ENCODE measurements at regions not wholly inside any gene's neighbourhood (a gene's known extent, or its start where the extent isn't known, plus 50 kb on each side); places are given as distances from the start of the nearest gene placed in this dataset.

DNA sequence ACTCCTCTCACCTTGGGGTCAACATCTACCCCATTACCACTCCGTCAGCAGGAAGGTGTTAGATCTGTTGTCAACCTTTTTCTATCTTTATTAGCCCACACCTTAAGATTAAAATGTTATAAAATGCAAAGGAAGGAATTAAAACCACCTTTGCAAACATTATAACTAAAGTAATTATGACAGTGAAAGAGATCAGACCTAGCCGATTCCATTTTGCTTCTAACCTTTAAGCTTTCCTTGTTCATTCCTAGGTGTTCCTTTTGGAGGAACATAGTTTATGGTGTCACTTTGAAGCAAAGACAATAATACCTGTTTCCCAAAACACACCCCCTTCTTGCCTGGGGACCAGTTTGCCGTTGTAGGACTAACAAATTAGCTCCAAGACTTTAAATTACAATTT lies 1223.0 kb upstream of the ADGRB3 start:
- no peak for DNase-seq

DNA sequence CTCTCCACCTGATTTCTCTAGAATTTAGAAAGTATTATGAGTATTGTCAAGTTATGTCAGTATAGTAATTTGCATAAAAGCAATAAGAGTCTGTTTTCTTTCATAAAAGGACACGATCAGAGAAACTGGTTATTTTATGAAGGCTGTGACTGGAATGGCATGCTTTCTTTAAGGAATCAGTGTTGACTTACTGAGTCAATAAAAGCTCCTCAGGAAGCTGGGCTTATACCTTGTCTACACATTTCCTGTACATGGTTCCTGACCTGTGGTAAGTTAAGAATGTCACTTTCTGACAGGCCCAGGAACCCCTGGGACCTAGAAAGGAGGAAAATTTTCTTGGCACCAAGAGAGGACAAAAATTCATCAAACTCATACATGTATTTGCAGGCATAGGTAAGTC lies 1224.0 kb upstream of the ADGRB3 start:
- DNase-seq: no peak

DNA sequence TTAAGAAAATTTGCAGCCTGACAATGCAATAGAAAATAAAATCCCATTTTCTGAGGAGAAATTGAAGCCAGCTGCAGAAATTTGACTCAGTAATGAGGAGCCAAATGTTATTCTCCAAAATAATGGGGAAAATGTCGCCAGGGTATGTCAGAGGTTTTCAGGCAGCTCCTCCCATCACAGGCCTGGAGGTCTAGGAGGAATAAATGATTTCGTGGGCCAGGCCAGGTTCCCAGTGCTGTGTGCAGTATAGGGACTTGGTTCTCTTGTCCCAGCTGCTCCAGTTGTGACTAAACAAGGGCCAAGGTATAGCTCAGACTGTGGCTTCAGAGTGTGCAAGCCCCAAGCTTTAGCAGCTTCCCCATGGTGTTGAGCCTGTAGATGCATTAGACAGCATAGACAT lies 1240.8 kb upstream of the ADGRB3 start:
- DNase-seq: no peak

DNA sequence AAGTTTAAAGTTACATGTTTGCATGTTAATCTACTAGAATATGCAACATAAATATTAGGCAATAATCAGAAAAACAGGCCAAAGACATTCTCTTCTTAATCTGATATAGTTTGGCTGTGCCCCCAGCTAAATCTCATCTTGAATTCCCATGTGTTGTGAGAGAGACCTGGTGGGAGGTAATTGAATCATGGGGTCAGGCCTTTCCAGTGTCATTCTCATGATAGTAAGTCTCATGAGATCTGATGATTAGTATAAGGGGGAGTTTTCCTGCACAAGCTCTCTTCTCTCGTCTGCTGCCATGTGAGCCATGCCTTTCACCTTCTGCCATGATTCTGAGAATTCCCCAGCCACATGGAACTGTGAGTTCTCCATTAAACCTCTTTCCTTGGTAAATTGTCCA lies 1241.7 kb upstream of the ADGRB3 start:
- DNase-seq: no peak

DNA sequence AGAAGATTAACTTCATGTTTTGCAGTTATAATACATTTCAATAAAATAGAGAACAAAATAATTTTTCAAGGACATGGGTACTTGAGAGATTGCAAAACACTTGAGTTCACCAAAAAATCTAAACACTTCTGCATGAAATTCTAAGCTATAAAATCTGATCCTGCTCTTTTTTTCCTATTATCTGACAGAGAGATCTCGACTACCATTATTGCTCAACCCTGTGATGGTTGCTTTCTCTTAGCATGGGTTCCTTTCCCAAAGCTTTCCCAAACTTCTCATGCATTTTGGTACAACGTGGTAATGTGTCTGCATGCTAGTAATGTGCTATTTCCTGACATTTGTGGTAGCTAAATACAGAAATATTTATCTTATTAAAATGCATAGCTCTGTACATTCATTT lies 1243.1 kb upstream of the ADGRB3 start:
- DNase-seq: no peak

DNA sequence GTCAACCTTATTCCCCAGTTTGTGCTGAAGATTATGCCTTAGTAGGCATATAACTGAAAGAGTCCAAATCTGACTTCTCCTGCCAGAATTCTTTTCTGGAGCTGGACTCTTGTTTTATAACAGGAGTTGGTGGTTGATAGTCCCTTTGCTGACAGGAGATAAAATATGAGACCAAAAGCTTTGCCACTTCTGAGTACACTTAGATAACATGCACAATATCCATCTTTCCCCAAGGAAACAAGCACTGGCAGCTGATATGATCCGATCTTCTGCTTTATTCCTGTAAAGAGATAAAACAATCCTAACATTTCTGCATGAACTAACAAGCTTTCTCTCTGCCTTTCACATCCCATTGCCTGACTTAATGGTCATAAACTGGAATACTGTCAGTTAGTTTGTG lies 1265.4 kb upstream of the ADGRB3 start:
- DNase-seq: no peak

DNA sequence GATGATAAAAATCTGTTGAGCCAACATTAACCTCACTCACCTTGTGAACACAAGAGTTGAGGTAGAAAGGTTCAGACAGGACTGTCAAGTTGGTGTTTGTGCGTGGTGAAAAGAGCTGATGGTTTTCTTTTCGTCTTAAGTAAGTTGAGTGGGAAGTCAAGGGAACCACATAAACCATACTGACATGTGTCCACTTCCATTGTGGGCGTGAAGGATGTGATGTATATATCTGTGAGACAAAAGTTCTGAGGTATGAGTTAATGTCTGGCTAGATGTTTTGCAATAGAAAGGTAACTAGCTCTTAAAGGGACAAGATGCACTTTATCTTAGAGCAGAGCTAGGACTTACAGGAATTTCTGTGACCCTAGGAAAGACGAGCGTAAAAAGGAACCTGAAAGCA lies 1272.1 kb upstream of the ADGRB3 start:
- DNase-seq: no peak

DNA sequence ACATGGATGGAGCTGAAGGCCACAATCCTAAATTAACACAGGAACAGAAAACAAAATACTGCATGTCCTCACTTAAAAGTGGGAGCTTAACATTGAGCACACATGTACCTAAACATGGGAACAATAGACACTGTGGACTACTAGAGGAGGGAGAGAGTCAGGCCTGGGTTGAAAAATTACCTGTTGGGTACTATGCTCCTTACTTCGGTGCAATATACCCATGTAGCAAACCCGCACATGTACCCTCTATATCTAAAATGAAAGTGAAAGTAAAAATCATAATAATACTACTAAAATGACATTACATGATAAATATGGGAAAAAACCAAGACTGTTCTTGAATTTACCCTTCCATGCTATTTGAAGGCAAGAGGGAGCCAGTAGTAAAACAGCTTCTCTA lies 1273.8 kb upstream of the ADGRB3 start:
- DNase-seq: no peak

DNA sequence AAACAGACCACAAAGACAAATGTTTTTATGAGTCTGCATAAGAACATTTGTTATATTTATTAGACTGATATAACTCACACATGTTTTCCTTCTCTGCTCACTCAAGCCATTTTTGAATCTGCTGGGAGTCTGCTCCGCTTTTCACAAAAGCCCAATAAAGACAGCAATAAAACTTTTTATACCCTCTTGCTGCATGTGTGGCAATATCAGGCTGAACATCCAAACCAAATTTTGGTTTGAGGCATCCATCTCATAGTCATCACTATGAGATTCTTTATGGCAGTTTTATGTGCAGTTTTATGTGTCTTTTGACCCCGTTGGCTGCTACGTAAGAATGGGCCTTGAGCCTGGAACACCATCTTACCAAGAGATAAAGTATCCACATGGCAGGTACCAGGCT lies 1276.8 kb upstream of the ADGRB3 start:
- no peak for DNase-seq

DNA sequence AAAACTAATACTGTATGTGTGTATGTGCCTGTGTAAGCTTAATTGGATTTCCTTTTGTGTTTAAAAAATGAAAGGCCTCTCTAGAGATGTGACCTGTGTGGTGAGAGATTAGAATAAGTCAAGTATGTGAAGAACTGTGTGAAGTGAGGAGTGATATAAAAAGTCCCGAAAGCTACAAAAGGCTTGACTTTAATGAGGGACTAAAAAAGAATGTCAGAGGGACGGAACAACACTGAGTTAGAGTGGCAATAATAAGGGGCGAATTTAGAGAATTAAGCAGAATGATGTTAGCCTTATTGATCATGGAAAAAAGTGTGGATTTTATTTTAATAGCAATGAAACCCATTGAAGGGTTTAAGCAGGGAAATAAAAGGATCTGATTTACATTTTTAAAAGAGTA lies 1281.2 kb upstream of the ADGRB3 start:
- no peak for DNase-seq

DNA sequence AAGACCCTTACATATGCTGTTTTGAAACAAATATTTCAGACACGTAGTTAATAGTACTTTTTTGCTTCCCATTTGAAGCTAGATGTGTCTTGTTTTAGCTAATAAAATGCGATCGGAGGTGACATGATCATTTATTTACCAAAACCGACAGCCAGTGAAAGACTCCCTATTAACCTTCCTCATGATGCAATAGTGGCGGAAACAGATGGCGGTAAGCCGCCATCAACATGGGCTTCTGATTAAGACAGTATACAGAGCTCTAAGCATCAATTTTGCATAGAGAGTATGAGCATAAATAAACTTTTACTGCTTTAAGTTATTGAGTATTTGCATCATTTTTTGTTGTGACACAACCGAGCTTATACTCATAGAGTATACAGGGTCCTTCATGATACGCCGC lies 1282.4 kb upstream of the ADGRB3 start:
- no peak for DNase-seq

DNA sequence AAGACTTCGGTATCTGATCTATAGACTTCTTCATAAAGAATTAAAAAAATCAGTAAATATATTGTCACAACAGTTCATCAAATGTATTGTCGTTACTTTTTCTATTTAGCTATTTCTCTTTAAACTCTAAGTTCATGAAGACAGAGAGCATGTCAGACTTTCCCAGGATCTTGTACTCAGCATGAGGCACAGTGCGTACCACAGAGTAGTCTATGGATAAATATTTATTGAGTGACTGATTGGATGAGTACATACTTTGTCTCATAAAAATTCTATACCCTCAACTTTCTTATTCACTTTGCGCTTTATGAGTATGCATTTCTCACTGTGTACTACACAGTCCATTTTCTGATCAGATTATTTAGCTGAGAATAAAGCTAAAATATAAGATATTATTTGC lies 1284.4 kb upstream of the ADGRB3 start:
- DNase-seq: no peak

DNA sequence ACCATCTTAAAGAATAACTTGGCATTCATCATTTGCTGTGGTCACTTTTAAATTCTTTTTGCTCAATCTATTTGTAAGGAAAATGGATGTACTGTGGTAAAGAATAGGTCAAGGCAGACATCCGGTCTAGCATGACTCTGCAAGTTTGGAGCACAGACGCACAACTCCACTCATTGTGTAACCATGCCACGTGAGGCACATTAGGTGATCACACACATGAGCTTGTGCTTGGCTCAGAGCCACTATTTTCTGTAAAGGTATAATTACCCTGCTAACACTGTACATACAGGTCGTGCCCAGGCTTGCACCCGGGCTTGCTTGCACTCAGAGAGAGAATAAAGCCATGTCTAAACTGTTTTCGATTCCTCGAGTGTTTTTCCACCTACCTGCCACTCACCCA lies 1289.1 kb upstream of the ADGRB3 start:
- no peak for DNase-seq

DNA sequence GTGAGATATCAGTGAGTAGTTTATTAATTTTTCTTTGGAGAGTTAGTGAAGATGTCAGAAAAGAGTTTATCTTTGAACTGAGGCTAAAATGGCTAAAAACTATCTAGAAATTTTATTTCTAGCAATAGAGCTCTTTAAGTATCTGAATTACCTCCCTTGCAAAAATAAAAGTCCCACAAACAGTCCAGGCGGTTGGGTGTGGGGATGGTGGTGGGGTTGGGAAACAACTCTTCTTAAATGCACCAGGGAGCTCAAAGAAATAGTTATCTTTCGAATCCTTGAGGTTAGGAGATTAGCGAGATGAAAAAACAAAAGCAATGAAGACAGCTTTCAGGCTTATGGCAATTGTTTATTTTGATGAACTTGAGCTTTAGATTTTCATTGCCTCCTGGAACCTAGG lies 1299.1 kb upstream of the ADGRB3 start:
- no peak for DNase-seq

DNA sequence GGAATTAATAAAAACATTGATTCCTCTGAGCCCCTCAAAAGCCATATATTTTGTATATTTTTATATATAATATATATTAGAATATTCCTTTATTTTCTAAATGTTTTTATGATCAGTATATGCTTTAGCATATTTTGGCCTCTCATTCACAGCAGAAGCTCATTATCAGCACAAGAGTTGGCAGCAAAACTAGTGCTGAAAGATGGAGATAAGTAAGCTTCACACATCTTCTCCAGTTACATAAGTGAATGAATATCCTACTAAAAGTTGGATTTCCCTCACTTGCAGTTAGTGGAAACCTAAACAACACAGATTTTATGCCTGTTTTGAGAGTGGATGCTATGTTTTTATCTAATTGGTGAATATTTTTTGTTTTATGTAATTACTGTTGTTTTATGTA lies 1303.8 kb upstream of the ADGRB3 start:
- DNase-seq: no peak

DNA sequence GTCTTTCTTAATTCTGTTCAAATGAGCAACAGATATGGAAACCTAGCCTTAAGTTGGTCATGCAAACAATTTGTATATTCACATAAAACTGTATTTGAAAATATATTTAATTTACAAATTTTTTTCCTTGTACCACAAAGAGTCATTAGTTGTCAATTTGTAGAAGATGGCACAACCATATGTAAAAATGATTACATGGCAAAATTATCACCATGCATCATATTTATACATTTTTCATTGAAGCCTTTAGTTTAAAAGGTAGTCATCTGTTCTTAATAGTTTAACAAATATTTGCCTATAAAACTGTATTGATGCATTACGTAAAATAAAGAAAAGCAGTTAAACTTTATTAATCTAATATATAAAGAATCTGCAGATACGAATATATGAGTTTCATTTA lies 1306.8 kb upstream of the ADGRB3 start:
- DNase-seq: no peak

DNA sequence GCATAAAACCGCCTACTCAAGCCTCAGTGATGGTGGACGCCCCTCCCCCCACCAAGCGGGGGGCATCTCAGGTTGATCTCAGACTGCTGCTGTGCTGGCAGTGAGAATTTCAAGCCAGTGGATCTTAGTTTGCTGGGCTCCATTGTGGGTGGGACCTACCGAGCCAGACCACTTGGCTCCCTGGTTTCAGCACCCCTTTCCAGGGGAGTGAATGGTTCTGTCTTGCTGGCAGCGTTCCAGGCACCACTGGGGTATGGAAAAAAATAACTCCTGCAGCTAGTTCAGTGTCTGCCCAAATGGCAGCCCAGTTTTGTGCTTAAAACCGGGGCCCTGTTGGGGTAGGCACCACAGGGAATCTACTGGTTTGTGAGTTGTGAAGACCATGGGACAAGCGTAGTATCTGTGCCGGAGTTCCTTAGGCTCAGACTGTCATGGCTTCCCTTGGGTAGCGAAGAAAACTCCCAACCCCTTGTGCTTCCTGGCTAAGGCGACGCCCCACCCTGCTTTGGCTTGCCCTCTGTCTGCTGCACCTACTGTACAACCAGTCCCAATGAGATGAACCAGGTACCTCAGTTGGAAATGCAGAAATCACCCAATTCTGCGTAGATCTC lies 1334.5 kb upstream of the ADGRB3 start:
- DNase-seq: no peak

DNA sequence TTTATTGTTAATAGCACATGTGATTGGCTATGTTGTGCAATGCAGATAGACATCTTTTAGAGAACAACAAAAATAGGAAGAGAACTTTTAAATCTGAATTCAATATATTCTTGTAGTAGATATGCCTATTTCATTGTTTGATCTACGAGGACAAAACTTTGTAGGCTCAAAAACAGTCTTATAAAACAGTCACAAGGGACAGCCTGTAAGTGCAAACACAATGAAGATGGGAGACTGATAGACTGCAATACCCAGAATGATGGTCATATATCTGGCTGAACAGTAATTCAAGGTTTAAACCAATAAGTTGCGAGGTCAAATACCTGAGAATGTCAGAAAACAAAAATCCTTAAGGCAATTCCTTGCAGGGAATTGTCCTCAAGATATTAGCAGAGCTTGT lies 1342.9 kb upstream of the ADGRB3 start:
- no peak for DNase-seq

DNA sequence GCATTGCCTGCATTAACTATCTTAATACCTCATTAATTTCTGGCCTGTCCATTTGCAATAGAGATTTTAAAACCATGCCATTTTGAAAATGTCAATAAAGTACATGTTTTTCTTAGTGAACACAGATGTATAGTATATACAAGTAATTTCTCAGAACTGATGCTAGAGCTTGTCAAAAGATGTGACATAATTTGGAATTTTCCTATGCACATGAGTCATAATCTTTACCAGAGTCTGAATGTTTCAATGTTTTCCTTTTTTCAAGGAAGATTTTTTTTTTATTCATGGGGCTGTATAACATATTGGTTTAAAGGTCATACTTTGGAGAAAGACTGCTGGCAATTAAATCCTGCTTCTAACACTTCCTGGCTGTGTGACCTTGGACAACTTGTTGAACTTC lies 1347.5 kb upstream of the ADGRB3 start:
- no peak for DNase-seq

DNA sequence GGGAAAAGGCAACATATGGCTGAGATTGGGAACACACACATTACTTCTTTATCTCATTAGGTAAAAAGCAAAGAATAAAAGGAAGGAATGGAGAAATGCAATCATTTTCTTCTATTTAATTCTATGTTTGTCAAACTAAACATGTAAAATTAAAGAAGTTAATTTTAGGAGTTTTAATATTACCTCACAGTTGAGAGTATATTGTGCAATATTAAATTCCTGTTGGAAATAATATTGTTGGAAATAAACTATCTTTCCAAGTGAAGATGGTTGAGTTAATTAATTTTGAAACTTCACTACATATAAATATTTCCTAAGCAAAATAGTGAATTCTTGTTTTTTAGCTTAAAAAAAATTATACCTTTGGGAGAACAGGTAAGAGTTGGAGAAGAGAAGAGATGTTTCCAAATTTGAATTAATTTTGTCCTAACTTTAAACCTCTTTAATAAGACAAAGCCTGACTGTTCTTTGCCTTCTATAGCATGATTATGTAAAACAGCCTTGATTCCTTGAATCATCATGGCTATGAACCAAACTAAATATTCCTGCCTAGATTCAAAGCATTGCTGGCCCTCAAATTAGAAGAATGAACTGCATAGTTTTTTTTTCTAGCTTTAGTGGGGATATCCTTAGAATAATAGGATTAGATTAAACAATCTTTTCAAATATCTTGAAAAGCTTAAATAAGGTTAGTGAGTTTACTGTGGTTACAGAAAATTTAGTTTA lies 1349.1 kb upstream of the ADGRB3 start:
- no peak for DNase-seq

DNA sequence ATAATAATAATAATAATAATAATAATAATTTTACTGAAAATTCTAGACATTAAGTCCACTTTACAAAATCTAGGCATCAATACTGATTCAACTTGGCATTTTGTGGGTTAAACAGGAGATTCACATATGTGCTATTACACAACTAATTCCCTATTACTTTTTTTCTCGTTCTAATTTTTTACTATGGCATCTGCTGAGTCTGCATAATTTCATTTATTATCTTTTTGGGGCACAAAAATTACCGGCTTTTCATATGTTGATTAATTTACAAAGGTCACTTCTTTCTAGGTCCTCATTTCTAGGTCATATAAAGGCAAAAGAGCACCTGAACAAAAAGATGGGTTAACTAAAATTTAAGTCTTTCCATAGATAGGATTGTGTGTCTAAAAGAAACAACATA lies 1357.8 kb upstream of the ADGRB3 start:
- no peak for DNase-seq

DNA sequence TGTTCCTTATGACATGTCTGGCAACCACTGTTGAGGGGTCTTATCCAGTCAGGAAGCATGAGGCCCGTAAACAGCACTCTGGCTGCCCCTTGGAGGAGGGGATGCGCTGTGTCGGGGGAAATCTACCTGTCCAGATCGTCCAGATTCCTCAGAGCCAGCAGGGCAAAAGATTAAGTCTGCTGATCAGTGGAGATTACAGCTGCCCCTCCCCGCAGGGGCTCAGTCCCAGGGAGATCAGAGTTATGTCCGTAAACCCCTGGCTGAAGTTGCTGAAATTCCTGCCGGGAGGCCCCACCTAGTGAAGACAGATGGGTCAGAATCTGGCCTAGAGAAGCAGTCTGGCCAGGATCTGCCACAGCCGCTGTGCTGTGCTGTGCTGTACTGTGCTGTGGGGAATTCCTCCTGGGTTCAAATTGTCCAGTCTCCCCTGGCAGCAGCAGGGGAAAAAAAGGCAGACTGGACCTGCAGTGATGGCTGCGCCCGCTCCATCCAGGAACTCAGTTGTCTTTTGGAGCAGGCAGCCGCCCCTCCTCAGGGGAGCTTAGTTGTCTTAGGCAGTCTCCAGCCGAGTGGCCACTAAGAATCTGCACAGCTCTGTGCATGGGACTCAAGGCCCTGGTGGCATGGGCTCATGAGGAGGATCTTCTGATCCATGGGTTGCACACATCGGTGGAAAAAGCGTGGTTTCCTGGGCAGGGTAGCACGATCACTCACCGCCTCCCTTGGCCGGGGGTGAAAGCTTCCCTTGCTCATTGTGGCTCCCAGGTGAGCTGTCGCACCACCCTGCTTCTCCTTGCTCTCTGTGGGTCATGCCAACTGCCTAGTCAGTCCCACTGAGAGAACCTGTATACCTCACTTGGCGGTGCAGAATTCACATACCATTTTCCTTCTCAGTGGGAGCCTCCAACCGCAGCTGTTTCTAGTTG lies 1368.8 kb upstream of the ADGRB3 start:
- no peak for DNase-seq

DNA sequence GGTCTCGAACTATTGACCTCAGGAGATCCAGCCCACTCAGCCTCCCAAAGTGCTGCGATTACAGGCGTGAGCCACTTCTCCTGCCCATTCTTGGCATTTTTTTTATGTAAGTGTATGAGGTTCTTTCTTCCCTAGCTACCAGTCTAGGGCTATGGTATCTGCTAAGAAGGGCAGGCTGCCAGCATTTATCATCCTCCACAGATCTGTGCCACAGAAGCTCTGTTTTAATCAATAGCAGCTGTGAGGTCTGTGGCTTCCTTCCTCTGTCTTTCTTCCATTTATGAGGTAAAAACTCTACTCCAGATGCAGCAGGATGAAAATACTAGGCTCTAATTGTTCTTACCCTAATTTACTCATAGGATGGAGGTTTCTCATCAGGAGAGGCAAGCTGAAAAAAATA lies 1382.4 kb upstream of the ADGRB3 start:
- no peak for DNase-seq
